Muscle of back (tissue), 3 donors: ENCODE measurements at regions not wholly inside any gene's neighbourhood (a gene's known extent, or its start where the extent isn't known, plus 50 kb on each side); places are given as distances from the start of the nearest gene placed in this dataset.
"Not testable (repeated sequence)": the region's sequence is repeated elsewhere in the genome, so short reads cannot be mapped to it uniquely, and the experiment has no call there.

Experiments used
- DNase-seq, 3 donors: peaks; one replicate each; pipeline versions ENCODE4 v3.0.0 to v3.0.0-alpha.2; 2013

DNA sequence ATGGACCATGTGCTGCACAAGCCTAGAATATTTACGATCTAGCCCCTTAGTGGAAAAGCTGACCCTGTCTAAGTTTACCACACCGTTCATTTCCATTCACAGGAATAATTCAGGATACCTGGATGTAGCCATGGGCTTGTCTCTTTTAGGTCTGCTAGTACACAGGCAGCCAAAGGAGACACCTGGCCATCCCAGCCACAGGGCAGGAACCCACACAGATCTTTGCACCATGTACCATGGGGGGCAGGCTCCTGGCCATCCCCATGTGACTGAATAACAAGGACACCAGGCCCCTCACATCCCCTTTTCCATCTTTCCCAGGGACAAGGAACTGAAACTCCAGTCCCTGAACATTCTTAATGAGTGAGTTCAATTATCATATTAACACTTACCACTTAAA lies 467.3 kb upstream of the MYT1L start:
- DNase-seq = no peak

DNA sequence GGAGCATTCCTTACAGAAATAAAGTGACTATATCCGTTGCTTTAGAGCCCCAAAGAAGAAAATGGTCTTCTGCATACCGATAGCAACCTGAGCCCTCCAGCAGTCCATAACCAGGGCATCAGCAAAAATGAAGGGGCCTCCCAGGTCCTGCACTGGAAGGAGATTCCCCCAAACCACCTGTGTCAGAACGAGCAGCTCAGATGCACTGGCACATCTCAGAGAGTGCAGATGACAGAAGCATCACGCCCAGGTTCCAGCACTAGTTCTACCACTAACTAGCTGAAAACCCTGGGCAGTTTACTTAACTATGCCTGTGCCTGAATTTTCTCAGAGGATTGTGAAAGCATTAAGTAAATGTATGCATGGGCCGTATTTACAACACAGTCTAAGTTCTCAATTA lies 466.7 kb upstream of the MYT1L start:
- no peak for DNase-seq

DNA sequence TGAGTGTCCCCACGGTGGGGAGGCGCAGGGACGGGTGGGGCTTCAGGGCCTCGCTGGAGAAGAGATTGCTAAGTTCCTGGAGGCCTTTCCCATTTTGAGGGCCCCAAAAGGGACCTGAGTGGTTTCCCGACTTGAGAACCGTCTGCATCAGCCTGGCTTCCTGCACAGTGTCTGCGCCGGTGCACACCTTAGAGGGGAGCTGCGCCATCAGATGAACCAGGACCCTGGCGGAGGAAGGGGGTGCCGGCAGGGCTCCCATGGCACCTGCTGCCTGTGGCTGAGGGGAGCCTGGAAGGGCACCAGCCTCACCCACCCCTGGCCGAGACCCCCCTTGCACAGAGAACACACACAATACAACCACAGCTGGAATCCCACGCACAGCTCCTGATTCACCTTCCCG lies 465.1 kb upstream of the MYT1L start:
- no peak for DNase-seq

DNA sequence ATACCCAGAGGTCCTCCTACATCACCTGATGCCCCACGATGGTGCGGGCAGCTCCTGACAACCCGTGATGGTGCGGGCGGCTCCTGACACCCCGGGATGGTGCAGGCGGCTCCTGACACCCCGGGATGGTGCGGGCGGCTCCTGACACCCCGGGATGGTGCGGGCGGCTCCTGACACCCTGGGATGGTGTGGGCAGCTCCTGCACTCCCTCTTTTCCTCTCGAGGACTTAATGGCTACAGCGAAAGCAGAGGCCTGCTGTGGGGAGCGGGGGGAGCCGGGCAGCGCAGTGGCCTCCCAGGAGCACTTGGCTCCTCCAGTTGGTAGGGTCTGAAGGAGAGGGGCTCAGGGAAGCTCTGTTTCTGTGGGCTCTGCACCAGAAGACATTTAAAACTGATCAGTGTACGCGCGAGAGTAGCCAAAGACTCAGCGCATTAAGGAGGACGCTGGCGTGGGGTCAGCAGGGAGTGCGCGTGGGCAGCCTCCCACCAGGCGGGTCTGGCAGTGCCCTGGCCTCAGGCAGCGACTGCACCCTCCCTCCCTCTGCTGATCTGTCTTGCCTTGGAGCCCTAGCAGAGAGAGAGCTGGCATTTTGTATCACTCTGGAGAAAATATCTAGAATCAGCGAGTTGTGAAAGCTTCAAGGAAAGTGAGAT lies 464.5 kb upstream of the MYT1L start:
- DNase-seq = no peak

DNA sequence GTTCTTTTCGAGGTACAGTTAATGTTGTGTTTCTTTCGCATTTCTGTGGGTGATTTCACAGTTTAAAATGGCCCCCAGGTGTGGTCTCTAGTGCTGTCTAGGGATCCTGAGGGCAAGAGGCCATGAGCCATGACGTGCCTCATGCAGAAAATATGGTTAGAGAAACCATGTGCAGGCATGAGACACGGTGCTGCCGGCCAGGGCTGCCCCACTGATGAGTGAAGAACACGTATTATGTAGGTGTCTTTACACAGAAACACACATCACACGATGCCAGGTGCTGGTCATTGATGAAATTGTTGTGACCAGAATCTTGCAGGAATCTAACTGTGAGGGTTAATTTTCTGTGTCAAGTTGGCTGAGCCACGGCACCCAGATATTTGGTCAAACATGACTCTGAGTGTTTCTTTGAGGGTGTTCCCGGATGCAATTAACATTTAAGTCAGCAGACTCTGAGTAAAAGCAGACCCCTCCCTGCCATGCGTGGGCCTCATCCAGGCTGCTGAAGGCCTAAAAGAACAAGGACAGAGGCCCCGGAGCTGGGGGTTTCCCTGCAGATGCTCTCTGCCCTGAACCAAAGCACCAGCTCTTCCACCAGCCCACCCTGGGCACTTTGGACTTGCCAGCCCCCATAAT lies 463.0 kb upstream of the MYT1L start:
- DNase-seq = no peak

DNA sequence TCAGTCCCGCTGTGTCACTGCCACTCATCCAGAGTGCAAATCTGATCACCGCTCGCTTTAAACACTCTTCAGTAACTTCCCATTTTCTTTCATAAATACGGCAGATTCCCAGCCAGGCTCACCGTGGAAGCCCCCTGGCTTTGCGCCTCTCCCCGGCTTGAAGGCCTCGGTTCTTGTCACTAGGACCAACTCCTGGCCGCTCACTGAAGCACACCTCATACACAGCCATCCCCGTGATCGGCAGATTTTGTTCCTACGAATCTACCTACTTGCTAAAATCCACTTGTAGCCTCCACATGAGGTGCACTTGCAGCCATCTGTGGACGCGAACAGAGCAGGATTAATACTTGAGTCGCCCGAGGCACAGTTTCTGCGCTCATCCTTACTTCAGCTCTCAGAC lies 462.4 kb upstream of the MYT1L start:
- no peak for DNase-seq

DNA sequence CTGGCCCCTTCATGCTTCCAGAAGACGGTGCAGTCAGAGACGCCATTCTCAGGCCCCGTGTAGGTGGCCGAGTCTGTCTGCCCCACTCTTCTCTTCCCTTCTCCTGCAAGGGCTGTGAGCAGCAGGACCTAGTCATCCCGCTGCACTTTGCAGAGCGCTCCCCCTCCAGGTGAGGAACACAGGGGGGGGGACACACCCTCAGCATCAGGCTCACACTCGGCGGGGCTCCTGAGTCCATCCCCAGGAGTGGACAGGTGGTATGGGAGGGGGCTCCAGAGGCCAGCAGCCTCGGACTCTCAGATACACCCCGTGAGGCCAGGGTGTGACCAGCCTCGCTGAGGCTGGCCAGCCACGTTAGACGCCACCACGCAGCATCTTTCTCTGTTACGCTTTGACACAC lies 460.5 kb upstream of the MYT1L start:
- no peak for DNase-seq

DNA sequence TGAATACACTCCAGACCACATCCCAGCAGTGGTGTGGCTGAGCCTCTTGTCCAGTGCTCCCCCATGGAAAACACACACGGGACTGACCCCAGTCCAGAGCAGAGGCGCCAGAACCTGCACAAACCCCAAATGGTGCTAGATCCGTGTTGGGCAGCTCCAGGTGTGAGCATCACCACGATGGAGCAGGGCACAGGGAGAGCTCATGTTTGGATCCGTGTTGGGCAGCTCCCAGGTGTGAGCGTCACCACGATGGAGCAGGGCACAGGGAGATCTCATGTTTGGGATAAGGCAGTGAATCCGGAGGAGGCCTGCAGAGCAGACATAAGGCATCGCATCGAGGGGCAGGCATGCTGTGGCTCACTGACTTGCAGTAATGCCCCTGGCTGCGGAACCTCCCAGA lies 460.0 kb upstream of the MYT1L start:
- DNase-seq = no peak

DNA sequence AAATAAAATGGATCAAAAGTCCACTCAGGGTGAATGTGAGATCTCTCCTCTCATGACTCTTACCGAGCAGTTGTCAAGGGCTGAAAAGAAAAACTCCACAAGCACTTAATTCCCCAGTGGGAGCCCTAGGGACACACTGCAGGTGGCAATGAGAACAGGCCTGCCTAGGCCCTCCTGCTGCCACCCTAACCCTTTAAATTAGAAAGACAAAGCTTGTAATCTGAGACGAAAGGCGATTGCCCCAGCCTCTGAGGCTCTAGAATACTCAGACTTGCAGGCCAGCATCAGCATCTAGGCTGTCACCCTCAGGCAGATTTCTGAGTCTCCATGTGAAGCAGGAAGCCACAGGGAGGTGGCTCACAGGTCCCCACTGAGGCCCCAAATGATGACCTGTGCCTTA lies 457.0 kb upstream of the MYT1L start:
- DNase-seq = no peak

DNA sequence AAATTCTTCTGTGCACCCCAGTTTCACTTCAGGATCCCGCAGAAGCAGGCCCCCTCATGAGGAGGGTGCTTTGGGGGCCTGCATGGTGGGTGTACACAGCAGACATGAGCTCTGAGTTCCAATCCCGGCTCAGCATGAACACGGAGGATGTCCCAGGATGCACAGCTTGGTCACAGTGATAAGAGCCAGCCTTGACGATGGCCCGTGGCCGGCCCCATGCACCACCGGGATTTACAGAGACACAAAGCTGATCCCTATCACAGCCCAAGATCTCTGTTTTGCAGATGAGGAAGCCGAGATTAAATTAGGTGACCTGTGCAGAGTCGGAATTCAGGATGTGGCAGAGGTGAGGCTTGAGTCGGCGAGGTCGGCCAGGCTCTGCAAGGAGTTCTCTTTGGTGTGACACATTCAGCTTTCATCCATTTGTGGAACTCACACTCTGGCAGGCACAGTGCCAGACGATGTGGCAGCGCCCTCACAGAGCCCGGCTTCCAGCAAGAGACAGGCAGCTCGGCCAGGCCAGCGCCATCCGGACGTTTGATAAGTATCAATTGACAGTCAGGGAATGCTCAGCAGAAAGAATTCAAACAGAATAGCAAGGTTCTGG lies 456.3 kb upstream of the MYT1L start:
- no peak for DNase-seq

DNA sequence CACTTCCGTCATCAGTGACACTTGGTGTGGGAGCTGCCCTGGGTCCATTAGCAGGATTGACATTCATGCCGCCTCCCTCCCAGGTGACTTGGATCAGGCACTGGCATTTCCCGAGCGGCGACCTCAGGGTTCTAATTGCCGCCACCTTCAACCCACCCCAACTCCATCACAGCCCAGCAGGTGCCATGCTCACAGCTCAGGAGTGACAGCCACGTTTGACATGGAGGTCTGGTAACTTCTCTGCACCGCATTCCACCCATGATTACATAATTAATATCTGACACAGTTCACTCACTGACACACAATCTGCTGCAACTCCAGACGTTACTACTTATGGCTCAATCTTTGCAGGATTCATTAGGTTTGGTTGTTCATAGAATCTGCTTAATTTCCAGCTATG lies 450.9 kb upstream of the MYT1L start:
- DNase-seq = no peak

DNA sequence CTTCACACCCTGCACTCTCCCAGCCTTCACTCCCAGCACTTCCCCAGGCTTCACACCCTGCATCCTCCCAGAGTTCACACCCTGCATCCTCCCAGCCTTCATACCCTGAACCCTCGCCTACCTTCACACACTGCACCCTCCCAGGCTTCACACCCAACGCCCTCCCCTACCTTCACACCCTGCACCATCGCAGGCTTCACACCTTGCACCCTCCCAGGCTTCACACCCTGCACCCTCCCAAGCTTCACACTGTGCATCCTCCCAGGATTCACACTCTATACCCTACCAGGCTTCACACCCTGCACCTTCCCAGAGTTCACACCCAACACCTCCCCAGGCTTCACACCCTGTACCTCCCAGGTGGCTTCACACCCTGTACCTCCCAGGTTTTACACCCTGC lies 448.7 kb upstream of the MYT1L start:
- DNase-seq = no peak

DNA sequence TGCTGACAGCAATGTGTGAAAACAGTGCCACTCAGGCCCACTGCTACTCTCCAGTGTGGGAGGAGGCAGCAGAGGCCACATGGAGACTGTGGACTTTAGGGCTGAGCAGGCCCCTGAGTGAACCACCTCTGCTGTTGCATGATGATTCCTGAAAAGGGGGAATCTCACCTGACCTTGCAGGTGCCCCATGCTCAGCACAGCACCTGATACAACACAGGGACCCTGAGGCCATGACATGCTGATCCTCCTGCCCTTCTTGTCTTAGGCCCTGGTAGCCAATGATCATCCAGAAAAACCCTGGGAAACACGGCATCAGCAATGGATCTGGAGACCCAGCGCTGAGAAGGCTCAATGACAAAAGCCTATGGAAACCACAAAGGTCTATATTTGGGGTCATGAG lies 446.8 kb upstream of the MYT1L start:
- no peak for DNase-seq

DNA sequence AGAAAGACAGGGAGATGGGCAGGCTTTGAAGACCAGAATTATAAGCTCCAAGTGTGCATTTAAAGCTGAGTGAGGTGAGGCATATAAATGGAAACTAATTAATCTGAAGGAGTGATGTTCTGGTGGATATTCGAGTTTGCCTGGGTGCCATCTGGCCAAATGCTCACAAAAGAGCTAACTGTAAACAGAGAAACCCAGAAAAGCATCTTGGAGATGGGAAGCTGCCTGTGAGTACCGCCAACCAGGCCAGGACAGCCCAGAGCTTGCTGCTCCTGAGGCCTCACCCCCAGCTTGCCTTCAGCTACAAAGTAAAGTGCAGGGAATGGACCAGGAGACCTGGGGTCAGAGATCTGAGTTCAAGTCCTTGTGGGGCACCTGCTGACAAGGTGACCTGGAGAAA lies 446.1 kb upstream of the MYT1L start:
- DNase-seq = no peak

DNA sequence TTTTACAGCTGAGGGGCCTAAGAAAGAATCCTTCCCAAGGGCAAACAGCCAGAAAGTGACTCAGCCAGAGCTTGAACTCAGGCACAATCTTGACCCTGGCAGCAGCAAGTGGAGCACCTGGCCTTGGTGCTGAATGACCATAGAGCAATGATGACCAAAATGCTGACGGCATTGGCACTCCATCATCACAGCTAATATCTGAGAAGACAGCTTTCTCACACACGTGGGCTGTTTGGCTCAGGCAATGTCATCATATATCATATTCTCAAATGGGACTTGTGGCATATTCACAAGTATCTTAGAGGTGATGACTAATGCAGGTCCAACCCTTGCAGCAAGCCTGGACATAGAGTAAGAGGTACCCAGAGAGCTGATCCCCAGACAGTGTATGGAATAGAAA lies 443.9 kb upstream of the MYT1L start:
- DNase-seq = no peak

DNA sequence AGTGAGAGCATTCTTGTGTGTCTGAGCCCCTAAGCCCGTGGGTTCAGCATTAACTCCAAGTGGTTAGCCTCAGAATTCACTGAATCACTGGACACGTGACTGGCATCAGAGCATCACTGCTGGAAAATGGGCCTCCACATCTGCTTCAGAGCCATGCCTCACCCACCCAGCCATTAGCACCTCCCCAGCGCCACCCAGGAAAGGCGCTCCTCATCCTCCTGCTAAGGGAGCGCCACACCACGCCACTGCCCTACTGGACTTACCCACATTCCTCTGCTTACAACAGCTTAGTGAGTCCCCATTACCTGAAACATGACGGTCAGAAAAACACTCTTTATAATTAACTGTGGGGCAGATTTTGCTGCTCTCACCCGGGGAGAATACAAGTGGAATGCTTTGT lies 442.6 kb upstream of the MYT1L start:
- no peak for DNase-seq

DNA sequence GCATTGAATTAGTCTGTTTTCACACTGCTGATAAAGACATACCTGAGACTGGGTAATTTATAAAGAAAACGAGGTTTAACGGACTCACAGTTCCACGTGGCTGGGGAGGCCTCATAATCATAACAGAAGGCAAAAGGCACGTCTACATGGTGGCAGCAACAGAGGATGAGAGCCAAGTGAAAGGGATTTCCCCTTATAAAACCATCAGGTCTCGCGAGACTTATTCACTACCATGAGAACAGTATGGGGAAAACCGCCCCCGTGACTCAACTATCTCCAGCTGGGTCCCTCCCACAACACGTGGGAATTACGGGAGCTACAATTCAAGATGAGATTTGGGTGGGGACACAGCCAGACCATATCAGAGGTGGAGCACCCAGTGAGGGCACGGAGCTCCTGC lies 442.0 kb upstream of the MYT1L start:
- not testable (repeated sequence) for DNase-seq

DNA sequence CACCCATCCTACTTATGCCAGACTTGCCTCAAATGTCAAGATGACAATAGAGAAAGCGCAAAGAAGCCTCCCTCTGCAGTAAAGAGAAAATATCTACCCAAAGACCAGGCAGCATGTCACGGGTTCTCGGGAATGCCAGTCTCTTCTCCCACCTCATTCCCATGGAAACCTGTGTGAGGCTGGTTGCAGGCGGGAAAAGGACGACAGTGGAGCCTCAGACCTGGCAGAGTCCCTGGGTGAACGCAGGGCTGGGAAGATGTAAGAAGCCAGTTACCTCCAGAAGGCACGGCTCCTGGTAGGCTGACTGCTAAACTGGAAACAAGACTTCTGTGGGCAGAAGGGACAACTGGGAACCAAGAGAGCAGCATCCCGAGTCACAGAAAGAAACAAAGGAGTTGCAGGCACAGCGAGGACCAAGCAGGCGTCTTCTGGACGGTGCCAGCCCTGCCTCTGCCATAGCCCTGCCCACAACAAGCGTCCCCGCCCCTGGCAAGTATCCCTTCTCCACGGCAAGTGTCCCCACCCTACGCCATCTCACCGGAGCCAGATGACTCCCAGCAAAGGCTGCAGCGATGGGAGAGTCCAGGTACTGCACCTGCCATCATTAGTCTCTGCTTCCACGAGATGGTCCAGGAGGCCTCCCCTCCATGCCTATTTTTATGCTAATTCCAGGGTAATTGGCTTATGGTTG lies 440.8 kb upstream of the MYT1L start:
- no peak for DNase-seq

DNA sequence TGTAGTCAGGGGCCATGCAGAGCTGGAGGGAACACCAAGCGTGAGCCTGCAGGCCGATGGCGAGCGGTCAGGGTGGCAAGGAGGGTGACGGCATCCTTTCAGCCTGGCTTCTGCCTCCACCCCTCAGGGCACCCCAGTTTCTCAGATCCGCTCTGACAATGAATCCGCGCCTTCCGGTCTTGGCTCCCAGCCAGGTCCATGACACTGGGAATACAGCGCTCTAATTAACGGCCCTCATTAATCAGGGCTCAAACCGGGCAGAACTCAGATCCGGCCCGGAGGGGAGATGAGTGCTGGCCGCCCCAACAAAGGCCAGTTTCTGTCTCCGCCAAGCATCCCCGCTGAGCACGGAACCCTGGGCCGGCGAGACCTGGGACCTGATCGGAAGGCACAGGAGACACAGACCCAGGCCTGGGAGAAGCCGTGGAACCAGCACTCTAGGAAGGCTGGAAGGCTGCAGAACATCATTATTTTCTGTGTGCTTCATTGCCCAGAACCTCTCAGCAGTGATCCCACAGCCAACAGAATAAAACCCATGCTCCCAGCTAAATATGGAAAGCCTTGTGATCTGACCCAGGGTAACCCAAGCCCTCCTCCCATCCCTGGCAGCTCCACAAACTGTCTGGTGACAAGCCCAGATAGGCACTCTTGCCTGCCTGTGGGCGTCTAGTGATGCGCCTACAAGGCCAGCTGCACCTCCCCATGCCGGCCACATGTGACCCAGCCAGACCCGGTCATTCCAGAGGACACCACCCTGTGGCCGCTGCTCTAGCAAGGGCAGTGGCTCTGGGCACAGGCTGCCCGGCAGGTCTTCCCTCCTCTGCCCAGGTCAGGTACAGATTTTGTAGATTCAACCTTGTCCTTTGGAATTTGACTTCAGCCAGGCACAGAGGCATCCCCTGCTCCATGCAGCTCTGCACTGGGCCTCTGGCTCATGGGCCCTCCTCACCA lies 438.7 kb upstream of the MYT1L start:
- peak in 1 of 3 donors; percentile 12 for DNase-seq

DNA sequence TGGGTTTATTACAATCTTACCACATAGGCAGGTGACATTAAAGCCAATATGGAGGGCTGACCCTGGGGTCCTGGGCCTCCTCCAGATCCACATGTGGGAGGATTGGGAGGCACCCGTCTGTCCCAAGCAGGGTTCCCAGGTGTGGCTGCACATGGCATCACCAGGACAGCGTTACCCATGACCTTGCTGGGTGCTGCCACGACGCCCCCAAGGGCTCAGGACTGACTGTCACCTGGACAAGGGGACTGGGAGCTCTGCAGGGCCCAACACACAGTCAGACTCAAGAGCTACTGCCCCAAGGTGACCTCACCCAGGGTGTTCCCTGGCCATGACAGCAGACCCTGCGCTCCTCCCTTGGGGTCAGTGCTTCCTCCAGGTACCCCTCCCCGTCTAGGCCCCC lies 437.4 kb upstream of the MYT1L start:
- no peak for DNase-seq

DNA sequence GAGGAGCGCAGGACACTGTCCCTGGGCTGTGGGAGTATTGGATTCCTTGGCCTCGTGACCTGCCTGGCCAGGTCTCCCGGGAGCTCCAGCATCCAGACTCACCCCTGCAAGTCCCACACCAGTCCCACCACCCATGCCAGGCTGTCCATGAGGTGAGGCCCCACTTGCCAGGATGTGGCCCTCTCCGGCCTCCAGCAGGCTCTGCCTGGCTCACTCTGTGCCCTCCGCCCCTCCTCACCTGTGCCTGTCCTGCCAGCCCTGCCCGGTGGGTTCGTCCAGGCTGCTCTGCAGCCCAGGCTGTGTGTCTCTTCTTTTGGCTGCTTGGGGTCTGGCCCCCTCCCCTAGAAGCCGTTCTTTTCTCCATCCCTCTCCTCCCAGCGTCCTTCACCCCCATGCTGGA lies 436.8 kb upstream of the MYT1L start:
- DNase-seq = no peak
